Panc1 (cell line): ENCODE measurements at regions not wholly inside any gene's neighbourhood (a gene's known extent, or its start where the extent isn't known, plus 50 kb on each side); places are given as distances from the start of the nearest gene placed in this dataset.

Source experiments
- ATAC-seq: fragments of 200-7000 bp; cut with Tn5 transposase; 2 replicates; pipeline ENCODE4 v1.9.1; 2020; ENCODE audit warnings: mild to moderate bottlenecking, moderate library complexity
- BruUV-seq: library from RNA; stranded (reverse); fragments of 400-500 nt; replicated peaks from 2 replicates; lab custom pipeline; 2021; lab: Mats Ljungman, UMichigan
- CTCF ChIA-PET: fragments of 300-600 bp; sonication (Branson Sonifier 250); formaldehyde crosslinking; loops from one replicate; lab custom pipeline; 2022; ENCODE audit warnings: antibody characterized with exemption; lab: Charles Lee
- POLR2A ChIA-PET: fragments of 300-600 bp; sonication (Branson Sonifier 250); formaldehyde crosslinking; loops from one replicate; lab custom pipeline; 2022; ENCODE audit warnings: antibody characterized with exemption; lab: Charles Lee
- DNase-seq: peaks from one replicate; pipeline ENCODE4 v3.0.0-alpha.2; 2010; ENCODE audit warnings: low read depth, low spot score
- H3K27ac ChIP-seq: 2 replicates; pipeline ENCODE4 v1.5.1; 2011; ENCODE audit warnings: mild to moderate bottlenecking, low read length, inconsistent platforms
- H3K27me3 ChIP-seq: fragments of 200-500 bp; sonication (Bioruptor generic); 2 replicates; pipeline ENCODE4 v1.6.0; 2014; ENCODE audit warnings: low read length, inconsistent platforms; ENCODE audit not compliant: control insufficient read depth, insufficient read depth
- H3K36me3 ChIP-seq: fragments of 200-500 bp; sonication (Bioruptor generic); 2 replicates; pipeline ENCODE4 v1.5.1; 2014; ENCODE audit warnings: inconsistent platforms, mild to moderate bottlenecking, low read length, moderate library complexity; ENCODE audit not compliant: control insufficient read depth, insufficient read depth
- H3K4me1 ChIP-seq: 2 replicates; pipeline ENCODE4 v1.5.1; 2011; ENCODE audit warnings: inconsistent platforms, mild to moderate bottlenecking, low read length, moderate library complexity; ENCODE audit not compliant: control insufficient read depth, insufficient read depth
- H3K4me3 ChIP-seq, 2 experiments: 2 replicates each; pipeline ENCODE4 v1.5.1; 2011 to 2012; ENCODE audit warnings: low read depth in 2 of 2, low read length in 2 of 2, mild to moderate bottlenecking in 2 of 2, inconsistent platforms in 1 of 2, moderate library complexity in 1 of 2
- H3K9me3 ChIP-seq: fragments of 200-500 bp; sonication (Bioruptor generic); 2 replicates; pipeline ENCODE4 v1.5.1; 2014; ENCODE audit warnings: low read depth, mild to moderate bottlenecking, inconsistent platforms, low read length, moderate library complexity; ENCODE audit not compliant: control insufficient read depth, insufficient read depth
- CTCF ChIP-seq: fragments of 450-650 bp; IDR thresholded peaks from 2 replicates; pipeline ENCODE4 v1.5.1; 2017; ENCODE audit warnings: mild to moderate bottlenecking
- POLR2AphosphoS5 ChIP-seq: IDR thresholded peaks from 2 replicates; pipeline ENCODE4 v1.6.1; 2012; ENCODE audit warnings: mild to moderate bottlenecking, low read depth, low read length, moderate library complexity
- SIN3A ChIP-seq: IDR thresholded peaks from 2 replicates; pipeline ENCODE4 v1.6.1; 2012; ENCODE audit warnings: low read depth, mild to moderate bottlenecking, low read length, moderate library complexity, borderline replicate concordance; ENCODE audit not compliant: insufficient read depth
- TCF7L2 ChIP-seq: IDR thresholded peaks from 2 replicates; pipeline ENCODE4 v1.6.1; 2011; ENCODE audit warnings: mild to moderate bottlenecking, low read depth, low read length, inconsistent platforms
- in situ Hi-C: cut with HindIII; loops from 2 replicates; pipeline ENCODE4 v1.10.0; 2016; ENCODE audit warnings: low sequenced_read_pairs, low pct_unique_long_range_greater_than_20kb
- intact Hi-C: fragments of 100-400 bp; cut with micrococcal nuclease; formaldehyde crosslinking; loops from one replicate; pipeline ENCODE4 v1.10.0; 2022; ENCODE audit not compliant: unreplicated experiment
- TF ChIP-seq, protein P1 (sequence below), 2 experiments: IDR thresholded peaks; 2 replicates each; pipeline ENCODE4 v1.6.1; 2011 to 2012; ENCODE audit warnings: low read depth in 2 of 2, control low read depth in 1 of 2, low read length in 1 of 2, mild to moderate bottlenecking in 1 of 2, moderate library complexity in 1 of 2; ENCODE audit not compliant: insufficient read depth in 1 of 2

GRCh38 chr3:117527346-117527745 lies 817.8 kb downstream of the TUSC7 start:
- no TSS peak for BruUV-seq
- in situ Hi-C loops: no loop called here
- CTCF ChIA-PET: no interaction called here

DNA sequence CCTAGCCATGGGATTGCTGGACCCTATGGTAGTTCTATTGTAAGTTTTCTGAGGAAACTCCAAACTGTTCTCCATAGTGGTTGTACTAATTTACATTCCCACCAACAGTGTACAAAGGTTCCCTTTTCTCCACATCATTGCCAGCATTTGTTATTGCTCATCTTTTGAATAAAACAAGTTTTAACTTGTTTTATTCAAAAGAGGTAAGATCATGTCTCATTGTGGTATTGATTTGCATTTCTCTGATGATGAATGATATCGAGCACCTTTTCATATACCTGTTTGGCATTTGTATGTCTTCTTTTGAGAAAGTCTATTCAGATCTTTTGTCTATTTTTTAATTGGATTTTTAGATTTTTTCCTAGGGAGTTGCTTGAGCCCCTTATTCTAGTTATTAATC lies 819.1 kb downstream of the TUSC7 start:
- intact Hi-C loops (loop anchor here (5.0 kb wide), 1 partner anchor 511 kb away; no protein-coding TSS in a partner anchor), in situ Hi-C loops (no loop called here)
- Histone ChIP-seq H3K27me3 (no peaks in the 10 kb centered on the region; the same call in 1 of the 2 replicates), H3K36me3 (no peaks in the 10 kb centered on the region), H3K4me1 (no peaks in the 10 kb centered on the region), H3K4me3 (no peak overlapping the region), H3K27ac (no peak overlapping the region), H3K9me3 (no peaks in the 10 kb centered on the region)
- ChIA-PET POLR2A (no interaction called here), CTCF (no interaction called here)
- BruUV-seq: no TSS peak
- ATAC-seq (no peak), DNase-seq (no peak)
- no peak for TF ChIP-seq TCF7L2
- TF ChIP-seq POLR2AphosphoS5: no peak
- TF ChIP-seq, protein P1, sequence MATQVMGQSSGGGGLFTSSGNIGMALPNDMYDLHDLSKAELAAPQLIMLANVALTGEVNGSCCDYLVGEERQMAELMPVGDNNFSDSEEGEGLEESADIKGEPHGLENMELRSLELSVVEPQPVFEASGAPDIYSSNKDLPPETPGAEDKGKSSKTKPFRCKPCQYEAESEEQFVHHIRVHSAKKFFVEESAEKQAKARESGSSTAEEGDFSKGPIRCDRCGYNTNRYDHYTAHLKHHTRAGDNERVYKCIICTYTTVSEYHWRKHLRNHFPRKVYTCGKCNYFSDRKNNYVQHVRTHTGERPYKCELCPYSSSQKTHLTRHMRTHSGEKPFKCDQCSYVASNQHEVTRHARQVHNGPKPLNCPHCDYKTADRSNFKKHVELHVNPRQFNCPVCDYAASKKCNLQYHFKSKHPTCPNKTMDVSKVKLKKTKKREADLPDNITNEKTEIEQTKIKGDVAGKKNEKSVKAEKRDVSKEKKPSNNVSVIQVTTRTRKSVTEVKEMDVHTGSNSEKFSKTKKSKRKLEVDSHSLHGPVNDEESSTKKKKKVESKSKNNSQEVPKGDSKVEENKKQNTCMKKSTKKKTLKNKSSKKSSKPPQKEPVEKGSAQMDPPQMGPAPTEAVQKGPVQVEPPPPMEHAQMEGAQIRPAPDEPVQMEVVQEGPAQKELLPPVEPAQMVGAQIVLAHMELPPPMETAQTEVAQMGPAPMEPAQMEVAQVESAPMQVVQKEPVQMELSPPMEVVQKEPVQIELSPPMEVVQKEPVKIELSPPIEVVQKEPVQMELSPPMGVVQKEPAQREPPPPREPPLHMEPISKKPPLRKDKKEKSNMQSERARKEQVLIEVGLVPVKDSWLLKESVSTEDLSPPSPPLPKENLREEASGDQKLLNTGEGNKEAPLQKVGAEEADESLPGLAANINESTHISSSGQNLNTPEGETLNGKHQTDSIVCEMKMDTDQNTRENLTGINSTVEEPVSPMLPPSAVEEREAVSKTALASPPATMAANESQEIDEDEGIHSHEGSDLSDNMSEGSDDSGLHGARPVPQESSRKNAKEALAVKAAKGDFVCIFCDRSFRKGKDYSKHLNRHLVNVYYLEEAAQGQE (IDR thresholded peaks at IDR 0.05; ENCODE audit: insufficient read depth in 1 of 2, low read depth in 2 of 2, low read length in 1 of 2): no peak
- TF ChIP-seq CTCF: no peak

More at GRCh38 chr3:117527346-117527745, 817.8 kb downstream of the TUSC7 start:
- no peaks in the 10 kb centered on the region; the same call in 1 of the 2 replicates for H3K27me3 ChIP-seq
- DNase-seq (no peak), ATAC-seq (no peak)
- H3K4me3 ChIP-seq: no peak overlapping the region
- intact Hi-C loops: loop anchor here (2.0 to 5.0 kb wide), 2 partner anchors 510 to 757 kb away; no protein-coding TSS in a partner anchor
- TF ChIP-seq POLR2AphosphoS5 (no peak), SIN3A (no peak), CTCF (no peak), TCF7L2 (no peak)
- TF ChIP-seq, protein P1 (IDR thresholded peaks at IDR 0.05; ENCODE audit: insufficient read depth in 1 of 2, low read depth in 2 of 2, low read length in 1 of 2): no peak
- no peaks in the 10 kb centered on the region for H3K4me1 ChIP-seq
- no peaks in the 10 kb centered on the region for H3K36me3 ChIP-seq
- no peak overlapping the region for H3K27ac ChIP-seq
- POLR2A ChIA-PET: no interaction called here
- no peaks in the 10 kb centered on the region for H3K9me3 ChIP-seq
